H1 (cell line): ENCODE measurements at regions not wholly inside any gene's neighbourhood (a gene's known extent, or its start where the extent isn't known, plus 50 kb on each side); places are given as distances from the start of the nearest gene placed in this dataset.

Experiments used
- CTCF ChIA-PET: fragments of 300-600 bp; sonication (Branson Sonifier 250); formaldehyde crosslinking; loops from one replicate; lab custom pipeline; 2021; ENCODE audit not compliant: partially characterized antibody; lab: Charles Lee
- POLR2A ChIA-PET: fragments of 300-600 bp; sonication (Branson Sonifier 250); formaldehyde crosslinking; loops from one replicate; lab custom pipeline; 2021; ENCODE audit warnings: inconsistent platforms; ENCODE audit not compliant: partially characterized antibody; lab: Charles Lee
- DNase-seq, 2 experiments: peaks; one replicate each; pipeline versions ENCODE4 v3.0.0 to v3.0.0-alpha.2; 2010 to 2022; ENCODE audit warnings: low spot score in 2 of 2, low read depth in 1 of 2, mixed read lengths in 1 of 2
- FAIRE-seq: peaks from 2 replicates; lab custom pipeline; 2011; peaks lifted over from hg19 to GRCh38; lab: Jason Lieb, UNC
- H2AFZ ChIP-seq: 2 replicates; pipeline ENCODE4 v1.8.1; 2012; ENCODE audit warnings: low read length, inconsistent platforms
- H2AK5ac ChIP-seq: 2 replicates; pipeline ENCODE4 v1.6.1; 2013; ENCODE audit warnings: low read depth, low read length
- H2BK120ac ChIP-seq: replicated peaks from 2 replicates; pipeline ENCODE3; 2013; ENCODE audit warnings: low read depth, low read length, inconsistent platforms
- H2BK12ac ChIP-seq: 2 replicates; pipeline ENCODE4 v1.6.1; 2013; ENCODE audit warnings: low read depth, low read length
- H2BK15ac ChIP-seq: 2 replicates; pipeline ENCODE4 v1.6.1; 2013; ENCODE audit warnings: low read length
- H2BK20ac ChIP-seq: 2 replicates; pipeline ENCODE4 v1.6.1; 2013; ENCODE audit warnings: low read length
- H2BK5ac ChIP-seq: 2 replicates; pipeline ENCODE4 v1.6.1; 2013; ENCODE audit warnings: low read depth, low read length
- H3K14ac ChIP-seq: 2 replicates; pipeline ENCODE4 v1.6.1; 2013; ENCODE audit warnings: inconsistent platforms; ENCODE audit not compliant: insufficient read length
- H3K18ac ChIP-seq: 2 replicates; pipeline ENCODE4 v1.6.1; 2013; ENCODE audit warnings: low read length; ENCODE audit errors: extremely low read depth
- H3K23ac ChIP-seq: 2 replicates; pipeline ENCODE4 v1.6.1; 2013; ENCODE audit warnings: inconsistent platforms; ENCODE audit not compliant: insufficient read length
- H3K23me2 ChIP-seq: 2 replicates; pipeline ENCODE4 v1.6.1; 2013; ENCODE audit warnings: low read depth, low read length
- H3K27ac ChIP-seq: 2 replicates; pipeline ENCODE4 v1.6.1; 2011; ENCODE audit warnings: low read depth, low read length, inconsistent platforms
- H3K27me3 ChIP-seq, 4 experiments: replicated peaks in 1 of 4; 1 replicate in 1 of 4; 2 replicates in 3 of 4; pipeline versions ENCODE4 v1.6.1 to v1.8.1; 2011 to 2013; ENCODE audit warnings: low read length in 3 of 4, mild to moderate bottlenecking in 3 of 4, inconsistent platforms in 2 of 4, mixed read lengths in 2 of 4, moderate library complexity in 1 of 4; ENCODE audit not compliant: control insufficient read depth in 3 of 4, insufficient read depth in 3 of 4; ENCODE audit errors: extremely low read depth in 1 of 4
- H3K36me3 ChIP-seq, 4 experiments: 2 replicates each; pipeline versions ENCODE4 v1.6.1 to v1.8.1; 2011 to 2013; ENCODE audit warnings: mild to moderate bottlenecking in 4 of 4, low read length in 3 of 4, moderate library complexity in 2 of 4, control low read depth in 1 of 4, inconsistent platforms in 1 of 4; ENCODE audit not compliant: insufficient read depth in 4 of 4, control insufficient read depth in 2 of 4
- H3K4ac ChIP-seq: replicated peaks from 2 replicates; pipeline ENCODE3; 2013; ENCODE audit warnings: low read length, low read depth, mixed read lengths, inconsistent platforms; ENCODE audit not compliant: insufficient read length
- H3K4me1 ChIP-seq, 4 experiments: replicated peaks in 1 of 4; 1 replicate in 1 of 4; 2 replicates in 3 of 4; pipeline versions ENCODE4 v1.6.1 to v1.8.1; 2011 to 2013; ENCODE audit warnings: low read length in 3 of 4, inconsistent platforms in 2 of 4, mixed read lengths in 1 of 4; ENCODE audit not compliant: insufficient read depth in 4 of 4, control insufficient read depth in 3 of 4
- H3K4me2 ChIP-seq, 2 experiments: 2 replicates each; pipeline versions ENCODE4 v1.6.1 to v1.8.1; 2011 to 2013; ENCODE audit warnings: low read depth in 2 of 2, low read length in 2 of 2, control low read depth in 1 of 2, inconsistent platforms in 1 of 2, mild to moderate bottlenecking in 1 of 2; ENCODE audit not compliant: insufficient read depth in 1 of 2
- H3K4me3 ChIP-seq, 4 experiments: fragments of 200-600, 300-600 bp in 1 of 4; sonication (generic), shearing (Covaris generic), sonication (Bioruptor Twin) in 1 of 4; 2 replicates each; pipeline versions ENCODE4 v1.5.1 to v1.8.1; 2011 to 2016; ENCODE audit warnings: low read length in 4 of 4, low read depth in 3 of 4, control low read depth in 2 of 4, inconsistent platforms in 2 of 4, mild to moderate bottlenecking in 2 of 4, mixed read lengths in 1 of 4, moderate library complexity in 1 of 4; ENCODE audit not compliant: insufficient read depth in 2 of 4; ENCODE audit errors: extremely low read depth in 1 of 4
- H3K56ac ChIP-seq: replicated peaks from 2 replicates; pipeline ENCODE3; 2013; ENCODE audit warnings: low read depth, mild to moderate bottlenecking, mixed read lengths, low read length, inconsistent platforms; ENCODE audit not compliant: insufficient read length
- H3K79me1 ChIP-seq: 2 replicates; pipeline ENCODE4 v1.6.1; 2013; ENCODE audit warnings: low read depth, low read length, control low read depth
- H3K79me2 ChIP-seq, 2 experiments: 2 replicates each; pipeline versions ENCODE4 v1.6.1 to v1.8.1; 2012 to 2013; ENCODE audit warnings: low read length in 2 of 2, mild to moderate bottlenecking in 2 of 2, inconsistent platforms in 1 of 2; ENCODE audit not compliant: insufficient read depth in 2 of 2, control insufficient read depth in 1 of 2
- H3K9ac ChIP-seq, 4 experiments: replicated peaks in 1 of 4; 1 replicate in 1 of 4; 2 replicates in 3 of 4; pipeline versions ENCODE4 v1.6.1 to v1.8.1; 2011 to 2013; ENCODE audit warnings: low read depth in 3 of 4, low read length in 3 of 4, control low read depth in 2 of 4, mild to moderate bottlenecking in 2 of 4, moderate library complexity in 2 of 4, inconsistent platforms in 1 of 4; ENCODE audit errors: extremely low read depth in 1 of 4
- H3K9me3 ChIP-seq, 2 experiments: 2 replicates each; pipeline versions ENCODE4 v1.6.1 to v1.8.1; 2012 to 2013; ENCODE audit warnings: mild to moderate bottlenecking in 2 of 2, moderate library complexity in 2 of 2, control low read depth in 1 of 2, inconsistent platforms in 1 of 2, low read depth in 1 of 2, low read length in 1 of 2, mixed read lengths in 1 of 2; ENCODE audit not compliant: insufficient read depth in 2 of 2
- H4K20me1 ChIP-seq, 2 experiments: replicated peaks in 1 of 2; 2 replicates each; pipeline versions ENCODE3 to v1.8.1; 2011 to 2013; ENCODE audit warnings: inconsistent platforms in 2 of 2, low read length in 2 of 2, mild to moderate bottlenecking in 1 of 2; ENCODE audit not compliant: insufficient read depth in 2 of 2, control insufficient read depth in 1 of 2
- H4K5ac ChIP-seq: 2 replicates; pipeline ENCODE4 v1.6.1; 2013; ENCODE audit warnings: low read length, low read depth, mixed read lengths, inconsistent platforms; ENCODE audit not compliant: insufficient read length
- H4K8ac ChIP-seq: 2 replicates; pipeline ENCODE4 v1.8.0; 2013; ENCODE audit warnings: mild to moderate bottlenecking, moderate library complexity, low read length, inconsistent platforms; ENCODE audit not compliant: insufficient read depth; ENCODE audit errors: extremely low read depth
- H4K91ac ChIP-seq: replicated peaks from 2 replicates; pipeline ENCODE3; 2013; ENCODE audit warnings: low read length, mixed read lengths, inconsistent platforms; ENCODE audit not compliant: insufficient read length
- FOSL1 ChIP-seq: IDR thresholded peaks from 2 replicates; pipeline ENCODE4 v1.6.1; 2011; ENCODE audit warnings: mild to moderate bottlenecking, low read depth, low read length, moderate library complexity; ENCODE audit not compliant: insufficient read depth
- GTF2F1 ChIP-seq: IDR thresholded peaks from 2 replicates; pipeline ENCODE4 v1.6.1; 2012; ENCODE audit warnings: low read depth, low read length, improper control_type of control experiment, borderline replicate concordance
- RBBP5 ChIP-seq: IDR thresholded peaks from 2 replicates; pipeline ENCODE4 v1.7.1; 2012; ENCODE audit warnings: low read depth, mild to moderate bottlenecking, inconsistent platforms, low read length, moderate library complexity, borderline replicate concordance
- SAP30 ChIP-seq: fragments of 300-600 bp; sonication (generic); IDR thresholded peaks from 2 replicates; pipeline ENCODE4 v1.7.1; 2012; ENCODE audit warnings: low read length, moderate library complexity, mild to moderate bottlenecking, inconsistent platforms; ENCODE audit not compliant: insufficient read depth, insufficient replicate concordance
- TAF1 ChIP-seq: IDR thresholded peaks from 2 replicates; pipeline ENCODE4 v1.6.1; 2011; ENCODE audit warnings: mild to moderate bottlenecking, low read depth, low read length
- whole genome bisulfite sequencing, 2 experiments: shearing (Covaris generic) in 1 of 2; methylation state at CpG; one replicate each; pipeline versions ENCODE4 v1.1.6 to v1.1.7; 2013 to 2015; ENCODE audit warnings: low lambda C conversion rate in 2 of 2, mixed read lengths in 2 of 2, inconsistent platforms in 1 of 2, low coverage in 1 of 2, missing lambda C conversion rate in 1 of 2; ENCODE audit not compliant: insufficient replicate concordance in 2 of 2, insufficient coverage in 1 of 2, insufficient read length in 1 of 2; ENCODE audit errors: extremely low coverage in 1 of 2, missing lambda C conversion rate in 1 of 2; 5-methylcytosine and 5-hydroxymethylcytosine counted together

- FAIRE-seq: no peak
- Histone ChIP-seq H2BK20ac (no peak overlapping the region), H3K4me1 (no peaks in the 10 kb centered on the region), H2BK12ac (no peak overlapping the region), H3K4me2 (no peak overlapping the region), H3K9ac (no peak overlapping the region), H3K9me3 (0 out of 4 replicates have a peak, but pooled peaks cover 0 to 4% of the 10 kb centered on the region in 2 experiments), H3K27me3 (no peaks in the 10 kb centered on the region), H2AFZ (no peak overlapping the region), H2BK120ac (no peak overlapping the region), H4K20me1 (no peaks in the 10 kb centered on the region), H2BK5ac (no peak overlapping the region), H4K91ac (no peak overlapping the region), H3K14ac (no peak overlapping the region), H3K36me3 (no peaks in the 10 kb centered on the region), H3K27ac (no peak overlapping the region), H3K79me1 (no peaks in the 10 kb centered on the region), H3K79me2 (no peaks in the 10 kb centered on the region), H3K4ac (no peak overlapping the region), H3K56ac (no peak overlapping the region), H2AK5ac (no peak overlapping the region), H3K23ac (no peak overlapping the region), H4K8ac (no peak overlapping the region), H3K4me3 (no peak overlapping the region), H2BK15ac (no peak overlapping the region), H3K23me2 (no peaks in the 10 kb centered on the region), H4K5ac (no peak overlapping the region), H3K18ac (no peak overlapping the region)
- no peak for DNase-seq
- 79% methylated on average over 2 of the region's 2 CpGs; no CpG with 5 or more reads in 1 of the 2 experiments for WGBS, 2 experiments
- POLR2A ChIA-PET: no interaction called here
- CTCF ChIA-PET: interaction anchor here (1.0 to 1.3 kb wide), 3 partner anchors 16 to 208 kb away, joined by 3 read pairs; no protein-coding TSS in a partner anchor
- TF ChIP-seq RBBP5: no peak
- TF ChIP-seq FOSL1: no peak
- TF ChIP-seq SAP30: no peak
- no peak for TF ChIP-seq GTF2F1
- TF ChIP-seq TAF1: no peak
These were observed 381.4 kb upstream of the PODXL start for GRCh38 chr7:131937868-131938267.
